Upper lobe of left lung (tissue), 4 donors: ENCODE measurements at regions not wholly inside any gene's neighbourhood (a gene's known extent, or its start where the extent isn't known, plus 50 kb on each side); places are given as distances from the start of the nearest gene placed in this dataset.

Experiments
- CTCF ChIP-seq, 6 experiments: fragments of 450-650 bp in 4 of 6; fragments of 200-600 bp in 2 of 6; sonication (generic) in 2 of 6; IDR thresholded peaks; one replicate each; pipeline ENCODE4 v1.5.1; 2016 to 2019; ENCODE audit warnings: antibody characterized with exemption in 6 of 6
- POLR2A ChIP-seq, 4 donors: fragments of 450-650 bp; IDR thresholded peaks; one replicate each; pipeline ENCODE4 v1.5.1; 2016 to 2017; ENCODE audit warnings: antibody characterized with exemption in 4 of 4, mild to moderate bottlenecking in 2 of 4

GRCh38 chr1:55781003-55781402 is 565.8 kb upstream of the USP24 start:
- no peak for TF ChIP-seq CTCF (IDR thresholded peaks at IDR 0.05)
- TF ChIP-seq POLR2A (IDR thresholded peaks at IDR 0.05), result no peak
